K562 (cell line): ENCODE measurements at regions not wholly inside any gene's neighbourhood (a gene's known extent, or its start where the extent isn't known, plus 50 kb on each side); places are given as distances from the start of the nearest gene placed in this dataset.

Experiments
- ATAC-seq: fragments of 200-7000 bp; cut with Tn5 transposase; 3 replicates; pipeline ENCODE4 v1.9.1; 2020; ENCODE audit warnings: moderate library complexity
- BruUV-seq: library from RNA; stranded (reverse); fragments of 400-500 nt; replicated peaks from 2 replicates; lab custom pipeline; 2021; lab: Mats Ljungman, UMichigan
- CTCF ChIA-PET: fragments of 300-600 bp; formaldehyde crosslinking; extraction: SDS; loops from one replicate; lab custom pipeline; 2021; ENCODE audit warnings: low intra/inter-chr PET ratio; lab: Yijun Ruan, JAX
- POLR2A ChIA-PET: fragments of 300-600, 350-650 bp; sonication (Branson Sonifier 250); formaldehyde crosslinking; extraction: SDS; loops from one replicate; lab custom pipeline; 2021; ENCODE audit warnings: antibody characterized with exemption, inconsistent platforms; lab: Yijun Ruan, JAX
- DNase-seq, 4 experiments: peaks; one replicate each; pipeline versions ENCODE4 v3.0.0 to v3.0.0-alpha.2; 2011 to 2018; ENCODE audit warnings: low spot score in 3 of 4, mixed read lengths in 3 of 4; ENCODE audit errors: extremely low read depth in 1 of 4
- FAIRE-seq: peaks from 2 replicates; lab custom pipeline; 2011; peaks lifted over from hg19 to GRCh38; lab: Jason Lieb, UNC
- H2AFZ ChIP-seq: 2 replicates; pipeline ENCODE4 v1.6.0; 2011; ENCODE audit warnings: low read depth, low read length, control low read depth, inconsistent platforms
- H3K27ac ChIP-seq: fragments of 200-600 bp; 3 replicates; pipeline ENCODE4 v1.8.0; 2011; ENCODE audit warnings: low read depth, mild to moderate bottlenecking, control low read depth, inconsistent platforms, low read length, moderate library complexity, mixed read lengths; ENCODE audit errors: extremely low read depth
- H3K27me3 ChIP-seq, 2 experiments: fragments of 300-600 bp in 1 of 2; 2 replicates in 1 of 2; 3 replicates in 1 of 2; pipeline versions ENCODE4 v1.6.0 to v1.8.0; 2011; ENCODE audit warnings: inconsistent platforms in 2 of 2, low read length in 2 of 2, mild to moderate bottlenecking in 1 of 2, mixed read lengths in 1 of 2, moderate library complexity in 1 of 2; ENCODE audit not compliant: control insufficient read depth in 2 of 2, insufficient read depth in 2 of 2
- H3K36me3 ChIP-seq: fragments of 300-600 bp; 3 replicates; pipeline ENCODE4 v1.8.0; 2011; ENCODE audit warnings: mild to moderate bottlenecking, low read length, inconsistent platforms; ENCODE audit not compliant: control insufficient read depth, insufficient read depth
- H3K4me1 ChIP-seq, 2 experiments: fragments of 200-600 bp in 1 of 2; replicated peaks in 1 of 2; 2 replicates in 1 of 2; 3 replicates in 1 of 2; pipeline versions ENCODE4 v1.5.1 to v1.8.0; 2011; ENCODE audit warnings: inconsistent platforms in 2 of 2, low read length in 2 of 2, mild to moderate bottlenecking in 1 of 2, mixed read lengths in 1 of 2, moderate library complexity in 1 of 2; ENCODE audit not compliant: control insufficient read depth in 2 of 2, insufficient read depth in 2 of 2
- H3K4me2 ChIP-seq: 2 replicates; pipeline ENCODE4 v1.6.1; 2011; ENCODE audit warnings: low read length, control low read depth, inconsistent platforms, mixed read lengths; ENCODE audit not compliant: insufficient read depth
- H3K4me3 ChIP-seq: fragments of 200-600 bp; sonication (generic), shearing (Covaris generic); 2 replicates; pipeline ENCODE4 v1.5.1; 2016; ENCODE audit warnings: control low read depth, inconsistent platforms
- H3K79me2 ChIP-seq: fragments of 200-600 bp; 3 replicates; pipeline ENCODE4 v1.8.0; 2011; ENCODE audit warnings: low read length, inconsistent platforms; ENCODE audit not compliant: control insufficient read depth, insufficient read depth
- H3K9ac ChIP-seq, 2 experiments: 2 replicates each; pipeline versions ENCODE4 v1.6.0 to v1.6.1; 2011; ENCODE audit warnings: low read depth in 2 of 2, low read length in 2 of 2, control low read depth in 1 of 2, inconsistent platforms in 1 of 2, mild to moderate bottlenecking in 1 of 2, mixed read lengths in 1 of 2; ENCODE audit not compliant: insufficient read depth in 1 of 2
- H3K9me1 ChIP-seq: one replicate; pipeline ENCODE4 v1.6.0; 2011; ENCODE audit warnings: inconsistent platforms, mild to moderate bottlenecking, low read length, moderate library complexity; ENCODE audit not compliant: control insufficient read depth, insufficient read depth
- H3K9me3 ChIP-seq: replicated peaks from 2 replicates; pipeline ENCODE4 v1.5.1; 2011; ENCODE audit warnings: low read depth, low read length, inconsistent platforms; ENCODE audit not compliant: control insufficient read depth, insufficient read depth
- H4K20me1 ChIP-seq: replicated peaks from 2 replicates; pipeline ENCODE4 v1.6.1; 2011; ENCODE audit warnings: low read length, inconsistent platforms, mixed read lengths; ENCODE audit not compliant: control insufficient read depth, insufficient read depth
- CBFB ChIP-seq: sonication (generic); formaldehyde crosslinking; IDR thresholded peaks from 2 replicates; pipeline ENCODE4 v1.4.0; 2020; ENCODE audit warnings: mild to moderate bottlenecking, missing genetic modification reagents
- CBX3 ChIP-seq, 2 experiments: IDR thresholded peaks; 1 replicate in 1 of 2; 2 replicates in 1 of 2; pipeline ENCODE4 v1.6.1; 2012; ENCODE audit warnings: inconsistent platforms in 2 of 2, low read length in 2 of 2, borderline replicate concordance in 1 of 2, control low read depth in 1 of 2
- CREBBP ChIP-seq: IDR thresholded peaks from one replicate; pipeline ENCODE4 v1.6.1; 2012; ENCODE audit warnings: low read depth, mild to moderate bottlenecking, control low read depth, inconsistent platforms, low read length
- CSDE1 ChIP-seq, 2 experiments: fragments of 450-650 bp; IDR thresholded peaks; 2 replicates each; pipeline ENCODE4 v1.6.1; 2016; ENCODE audit warnings: mild to moderate bottlenecking in 1 of 2
- ELF4 ChIP-seq: fragments of 450-650 bp; formaldehyde crosslinking; IDR thresholded peaks from 2 replicates; pipeline ENCODE4 v1.4.0; 2022; ENCODE audit warnings: missing genetic modification characterization
- HBP1 ChIP-seq: fragments of 450-650 bp; formaldehyde crosslinking; IDR thresholded peaks from 2 replicates; pipeline ENCODE4 v1.4.0; 2022; ENCODE audit warnings: missing genetic modification characterization
- HDAC2 ChIP-seq: fragments of 450-650 bp; IDR thresholded peaks from 2 replicates; pipeline ENCODE4 v1.6.1; 2016; ENCODE audit warnings: mild to moderate bottlenecking
- HEY1 ChIP-seq: fragments of 250-450 bp; sonication (Bioruptor Pico); IDR thresholded peaks from 2 replicates; pipeline ENCODE4 v1.5.0; 2020; ENCODE audit warnings: mild to moderate bottlenecking, moderate library complexity, borderline replicate concordance
- HMBOX1 ChIP-seq: sonication (generic); IDR thresholded peaks from 2 replicates; pipeline ENCODE4 v1.6.1; 2016
- KLF16 ChIP-seq: IDR thresholded peaks from 2 replicates; pipeline ENCODE4 v1.6.1; 2016; ENCODE audit warnings: antibody characterized with exemption
- NCOA6 ChIP-seq: fragments of 450-650 bp; IDR thresholded peaks from 2 replicates; pipeline ENCODE4 v1.6.1; 2017; ENCODE audit warnings: mild to moderate bottlenecking
- STAG1 ChIP-seq: sonication (generic); formaldehyde crosslinking; IDR thresholded peaks from 2 replicates; pipeline ENCODE4 v1.5.0; 2020; ENCODE audit warnings: missing genetic modification reagents, borderline replicate concordance
- ZNF280A ChIP-seq: fragments of 450-650 bp; IDR thresholded peaks from 2 replicates; pipeline ENCODE4 v1.6.1; 2018; ENCODE audit warnings: mild to moderate bottlenecking, low read depth; ENCODE audit not compliant: partially characterized antibody
- ZNF778 ChIP-seq: fragments of 450-650 bp; formaldehyde crosslinking; IDR thresholded peaks from 2 replicates; pipeline ENCODE4 v1.4.0; 2020; ENCODE audit warnings: mild to moderate bottlenecking, moderate library complexity
- WGBS: fragments of 100-300 bp; shearing (Covaris generic); methylation state at CpG from one replicate; pipeline ENCODE4 v1.1.6; 2016; ENCODE audit warnings: low coverage, mixed read lengths; ENCODE audit not compliant: insufficient coverage; ENCODE audit errors: missing lambda C conversion rate; 5-methylcytosine and 5-hydroxymethylcytosine counted together
- in situ Hi-C: fragments of 300-500 bp; cut with MboI; formaldehyde crosslinking; loops from 4 replicates; pipeline ENCODE4 v1.15.0; 2018; ENCODE audit warnings: inconsistent platforms, mixed read lengths
- intact Hi-C: fragments of 100-400 bp; cut with micrococcal nuclease; formaldehyde crosslinking; loops from 2 replicates; pipeline ENCODE4 v1.14.2; 2022

- ATAC-seq (no peak), DNase-seq (no peak), FAIRE-seq (no peak)
- H2AFZ ChIP-seq = no peak overlapping the region
- ChIA-PET POLR2A (no interaction called here), CTCF (no interaction called here)
- H3K4me1 ChIP-seq = no peaks in the 10 kb centered on the region
- no peaks in the 10 kb centered on the region for H3K36me3 ChIP-seq
- no TSS peak for BruUV-seq
- no peak overlapping the region for H3K4me2 ChIP-seq
- in situ Hi-C loops (no loop called here), intact Hi-C loops (no loop called here)
- no peak overlapping the region for H3K9ac ChIP-seq
- H3K27ac ChIP-seq = no peak overlapping the region
- no peak overlapping the region for H3K4me3 ChIP-seq
- H3K79me2 ChIP-seq = no peaks in the 10 kb centered on the region
- H3K9me1 ChIP-seq = no peaks in the 10 kb centered on the region
- H3K27me3 ChIP-seq = no peaks in the 10 kb centered on the region
- no peaks in the 10 kb centered on the region for H3K9me3 ChIP-seq
- TF ChIP-seq NCOA6 = no peak
- TF ChIP-seq ZNF778 (CRISPR knock-in tag) = no peak
- WGBS = 0% methylated on average over 1 of the region's 1 CpG
- no peaks in the 10 kb centered on the region for H4K20me1 ChIP-seq
These were observed 662.5 kb downstream of the RAPGEF2 start for GRCh38 chr4:159765382-159765781.

- in situ Hi-C loops (no loop called here), intact Hi-C loops (no loop called here)
- ChIA-PET CTCF (no interaction called here), POLR2A (no interaction called here)
- H3K4me2 ChIP-seq = no peak overlapping the region
- H3K27me3 ChIP-seq = no peaks in the 10 kb centered on the region
- FAIRE-seq = no peak
- DNase-seq = no peak
- ATAC-seq = no peak
- no peaks in the 10 kb centered on the region for H3K36me3 ChIP-seq
- WGBS = no CpG with 5 or more reads among the region's 7 CpGs
- H3K4me1 ChIP-seq = no peaks in the 10 kb centered on the region
- no peak overlapping the region for H3K4me3 ChIP-seq
- no peaks in the 10 kb centered on the region for H4K20me1 ChIP-seq
- no peaks in the 10 kb centered on the region for H3K9me1 ChIP-seq
- H3K79me2 ChIP-seq = no peaks in the 10 kb centered on the region
- no TSS peak for BruUV-seq
- no peak overlapping the region for H3K9ac ChIP-seq
- no peaks in the 10 kb centered on the region for H3K9me3 ChIP-seq
- H2AFZ ChIP-seq = no peak overlapping the region
- no peak overlapping the region for H3K27ac ChIP-seq
- TF ChIP-seq HMBOX1 (no peak), CBX3 (IDR thresholded peaks at IDR 0.05; ENCODE audit: borderline replicate concordance in 1 of 2, low read length in 2 of 2) (no peak), STAG1 (no peak), CSDE1 (IDR thresholded peaks at IDR 0.05) (no peak), ELF4 (no peak), CBFB (CRISPR knock-in tag) (no peak), ZNF280A (no peak), HBP1 (CRISPR knock-in tag) (no peak), KLF16 (no peak), HEY1 (no peak), HDAC2 (no peak), CREBBP (no peak)
These were observed 663.4 kb downstream of the RAPGEF2 start for GRCh38 chr4:159766241-159766640.
